ENCODE measurements at regions not wholly inside any gene's neighbourhood (a gene's known extent, or its start where the extent isn't known, plus 50 kb on each side); places are given as distances from the start of the nearest gene placed in this dataset.

DNA sequence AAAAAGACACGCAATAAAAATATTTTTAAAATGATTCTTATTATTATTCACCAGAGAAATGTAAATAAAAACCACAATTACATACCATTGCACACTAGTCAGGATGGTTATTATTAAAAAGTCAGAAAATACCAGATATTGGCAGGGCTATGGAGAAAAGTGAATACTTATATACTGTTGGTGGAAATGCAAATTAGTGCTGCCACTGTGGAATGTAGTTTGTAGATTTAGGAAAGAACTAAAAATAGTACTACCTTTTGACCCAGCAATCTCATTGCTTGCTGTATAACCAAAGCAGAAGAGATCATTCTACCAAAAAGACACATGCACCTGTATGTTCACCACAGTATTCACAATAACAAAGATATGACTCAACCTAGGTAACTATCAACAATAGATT is 1237.3 kb upstream of the FAM98A start:
- TF ChIP-seq CTCF (IDR thresholded peaks at IDR 0.05) = no peak
- ATAC-seq (ENCODE audit: low FRiP score) (no peak), DNase-seq (ENCODE audit: low spot score) (no peak)

GRCh38 chr2:34831096-34831495 is 1232.0 kb upstream of the FAM98A start:
- TF ChIP-seq CTCF (IDR thresholded peaks at IDR 0.05) = no peak
- DNase-seq (ENCODE audit: low spot score) = no peak
- no peak for ATAC-seq (ENCODE audit: low FRiP score)

DNA sequence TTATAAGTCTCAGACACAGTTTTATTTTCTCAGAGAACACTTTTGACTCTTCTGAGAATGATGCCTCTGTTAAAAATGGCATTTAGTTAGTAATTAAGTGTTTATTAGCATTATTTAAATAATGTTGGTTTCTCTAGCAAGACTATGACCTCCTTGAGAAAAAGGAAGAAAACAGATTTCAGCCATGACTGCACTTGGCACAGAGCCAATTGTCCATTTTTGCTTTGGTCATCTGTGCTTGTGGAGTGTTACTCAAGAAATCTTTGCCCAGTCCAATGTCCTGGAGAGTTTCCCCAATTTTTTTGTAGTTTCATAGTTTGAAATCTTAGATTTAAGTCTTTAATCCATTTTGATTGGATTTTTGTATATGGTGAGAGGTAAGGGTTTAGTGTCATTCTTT is 1229.4 kb upstream of the FAM98A start:
- DNase-seq (ENCODE audit: low spot score) (no peak), ATAC-seq (ENCODE audit: low FRiP score) (no peak)
- no peak for TF ChIP-seq CTCF (IDR thresholded peaks at IDR 0.05)

DNA sequence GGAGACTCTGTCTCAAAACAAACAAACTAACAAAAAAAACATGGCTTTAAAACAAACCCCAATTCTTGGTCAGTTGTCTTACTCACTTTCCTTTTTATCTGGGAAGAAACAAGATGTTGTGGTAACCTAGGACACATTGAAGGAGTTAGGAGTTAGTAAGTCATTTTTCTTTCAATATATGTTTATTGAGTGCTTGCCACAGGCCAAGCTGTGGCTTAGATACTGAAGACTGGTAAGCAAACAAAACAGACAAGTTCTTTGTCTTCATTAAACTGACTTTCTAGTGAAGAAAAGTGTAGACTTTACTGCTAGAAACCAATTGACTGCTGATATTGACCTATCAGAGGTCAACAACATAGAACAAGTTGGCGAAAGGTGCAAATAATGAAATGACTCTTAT is 1228.3 kb upstream of the FAM98A start:
- DNase-seq (ENCODE audit: low spot score) (no peak), ATAC-seq (ENCODE audit: low FRiP score) (no peak)
- no peak for TF ChIP-seq CTCF (IDR thresholded peaks at IDR 0.05)

- no peak for TF ChIP-seq CTCF (IDR thresholded peaks at IDR 0.05)
- DNase-seq (ENCODE audit: low spot score) (no peak), ATAC-seq (ENCODE audit: low FRiP score) (no peak)
Observed at GRCh38 chr2:34825686-34826085, 1226.6 kb upstream of the FAM98A start.

GRCh38 chr2:34822616-34823015 is 1223.5 kb upstream of the FAM98A start:
- no peak for DNase-seq (ENCODE audit: low spot score)
- ATAC-seq (ENCODE audit: low FRiP score) = no peak
- no peak for TF ChIP-seq CTCF (IDR thresholded peaks at IDR 0.05)

- no peak for DNase-seq (ENCODE audit: low spot score)
- no peak for ATAC-seq (ENCODE audit: low FRiP score)
- no peak for TF ChIP-seq CTCF (IDR thresholded peaks at IDR 0.05)
Observed at GRCh38 chr2:34815052-34815741, 1216.1 kb upstream of the FAM98A start.

Measured in omental fat pad (tissue), 3 donors.